HG03460 (cell line): ENCODE measurements at regions not wholly inside any gene's neighbourhood (a gene's known extent, or its start where the extent isn't known, plus 50 kb on each side); places are given as distances from the start of the nearest gene placed in this dataset.

ENCODE experiments used
- ATAC-seq: cut with Tn5 transposase; IDR thresholded peaks from one replicate; pipeline ENCODE4 v1.9.1; 2021; ENCODE audit not compliant: unreplicated experiment

DNA sequence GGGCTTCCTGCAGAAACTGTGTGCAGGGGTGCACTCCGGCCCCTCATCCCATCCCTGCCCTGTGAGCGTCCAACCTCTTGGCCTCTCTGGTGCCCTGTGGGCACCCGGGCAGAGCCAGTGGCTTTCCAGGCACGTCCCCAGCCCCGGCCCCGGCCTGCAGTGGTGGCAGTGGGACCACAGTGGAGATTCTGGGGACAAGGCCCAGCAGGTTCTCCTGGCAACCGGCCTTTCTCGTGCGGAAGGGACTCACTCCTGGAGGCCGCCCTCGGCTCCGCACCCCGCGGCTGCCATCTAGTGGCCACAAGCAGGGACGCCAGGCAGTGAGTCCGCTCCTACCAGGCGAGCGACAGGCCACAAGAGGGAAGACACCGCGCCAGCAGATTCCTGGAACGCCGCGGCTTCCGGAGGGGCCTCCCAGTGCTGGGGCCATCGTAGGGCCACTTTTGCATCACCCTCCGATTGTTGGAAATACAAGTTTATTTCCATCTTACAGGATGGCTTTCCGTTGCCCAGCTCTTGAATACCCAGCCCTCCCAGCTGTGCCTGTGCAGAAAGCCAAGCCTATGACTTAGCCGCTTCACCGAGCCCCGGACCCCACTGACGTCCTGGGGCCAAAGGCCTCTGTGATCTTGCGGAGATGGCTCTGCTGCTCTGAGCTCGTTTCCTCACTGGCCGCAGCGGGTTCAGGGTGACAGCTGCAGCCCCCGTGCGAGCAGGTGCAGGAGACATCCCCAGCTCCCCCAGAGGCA, 357.3 kb downstream of the CTTN start:
- peak; percentile 68 for ATAC-seq

GRCh38 chr11:70756341-70756740, 358.0 kb downstream of the CTTN start:
- no peak for ATAC-seq

- no peak for ATAC-seq
These were observed 358.4 kb downstream of the CTTN start for GRCh38 chr11:70756756-70757155.

- ATAC-seq, result no peak
These were observed 358.9 kb downstream of the CTTN start for GRCh38 chr11:70757241-70757640.

DNA sequence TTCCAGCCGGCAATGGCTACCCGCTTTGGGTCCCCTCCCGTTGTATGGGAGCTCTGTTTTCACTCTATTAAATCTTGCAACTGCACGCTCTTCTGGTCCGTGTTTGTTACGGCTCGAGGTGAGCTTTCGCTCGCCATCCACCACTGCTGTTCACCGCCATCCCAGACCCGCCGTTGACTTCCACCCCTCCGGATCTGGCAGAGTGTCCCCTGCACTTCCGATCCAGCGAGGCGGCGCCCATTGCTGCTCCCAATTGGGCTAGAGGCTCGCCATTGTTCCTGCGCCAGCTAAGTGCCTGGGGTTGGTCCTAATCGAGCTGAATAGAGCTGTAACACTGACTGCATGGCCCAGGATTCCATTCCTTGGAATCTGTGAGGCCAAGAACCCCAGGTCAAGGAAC, 359.9 kb downstream of the CTTN start:
- ATAC-seq, result no peak

GRCh38 chr11:70759846-70760245, 361.5 kb downstream of the CTTN start:
- ATAC-seq, result no peak

- no peak for ATAC-seq
These were observed 362.2 kb downstream of the CTTN start for GRCh38 chr11:70760416-70761020.

- no peak for ATAC-seq
These were observed 363.0 kb downstream of the CTTN start for GRCh38 chr11:70761094-70761907.

DNA sequence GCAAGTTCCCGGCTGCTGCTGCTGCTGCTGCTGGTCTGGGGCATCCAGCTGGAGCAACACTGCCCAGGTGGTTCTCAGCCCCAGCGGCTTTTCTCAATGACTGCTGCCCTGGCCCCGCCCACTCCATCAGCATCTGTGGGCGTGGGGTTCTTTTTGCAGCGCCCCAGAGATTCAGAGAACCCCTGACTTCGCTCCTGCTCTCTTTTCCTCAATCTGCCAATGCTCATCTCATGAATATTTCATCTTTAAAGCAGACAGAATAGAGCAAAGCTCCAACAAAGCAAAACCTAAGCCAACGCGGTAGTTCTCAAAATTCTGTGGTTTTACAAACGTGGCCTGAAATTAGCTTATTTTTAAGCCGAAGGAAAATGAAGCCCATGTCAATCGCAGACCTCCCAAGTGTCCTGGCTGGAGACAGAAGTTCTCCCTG, 363.6 kb downstream of the CTTN start:
- no peak for ATAC-seq

DNA sequence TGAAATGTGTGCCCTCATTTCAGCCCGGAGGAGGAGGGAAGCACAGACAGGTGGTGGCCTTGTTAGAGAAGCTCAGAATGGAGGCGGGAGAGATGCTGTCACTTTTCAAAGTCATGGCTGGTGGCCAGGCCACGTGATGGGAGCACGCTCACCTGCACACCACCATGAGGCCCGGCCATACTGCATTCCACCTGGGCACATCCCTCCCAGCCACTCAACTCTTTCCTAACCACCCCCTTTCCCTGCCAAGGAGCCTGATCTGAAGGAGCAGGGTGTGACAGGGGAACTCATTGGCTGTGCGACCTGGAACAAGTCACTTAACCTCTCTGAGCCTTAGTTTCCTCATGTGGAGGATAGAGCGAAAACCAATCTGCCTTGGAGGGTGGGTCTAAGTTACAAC, 364.5 kb downstream of the CTTN start:
- ATAC-seq, result no peak

DNA sequence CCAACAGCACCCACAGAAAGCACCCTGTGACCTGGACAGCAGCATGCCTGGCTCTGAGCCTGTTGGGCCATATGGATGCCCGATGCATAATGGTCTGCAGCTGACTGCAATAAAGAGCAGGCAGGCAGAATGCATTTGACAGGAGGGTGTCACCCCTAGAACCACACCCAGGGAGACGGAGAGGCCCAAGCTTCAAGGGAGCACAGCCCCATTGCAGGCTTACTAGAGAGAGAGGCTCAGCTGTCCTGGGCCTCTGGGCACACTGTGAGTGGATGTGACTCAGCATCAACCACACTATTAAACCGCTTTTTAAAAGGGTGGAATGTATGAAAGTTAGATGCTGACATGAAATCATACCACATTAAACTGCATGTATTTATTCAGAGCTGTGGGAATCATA, 365.3 kb downstream of the CTTN start:
- no peak for ATAC-seq

GRCh38 chr11:70764356-70764905, 366.1 kb downstream of the CTTN start:
- ATAC-seq, result no peak

GRCh38 chr11:70766901-70767300, 368.6 kb downstream of the CTTN start:
- ATAC-seq, result no peak

GRCh38 chr11:70768346-70769095, 370.2 kb downstream of the CTTN start:
- no peak for ATAC-seq

- no peak for ATAC-seq
These were observed 370.8 kb downstream of the CTTN start for GRCh38 chr11:70769106-70769505.

DNA sequence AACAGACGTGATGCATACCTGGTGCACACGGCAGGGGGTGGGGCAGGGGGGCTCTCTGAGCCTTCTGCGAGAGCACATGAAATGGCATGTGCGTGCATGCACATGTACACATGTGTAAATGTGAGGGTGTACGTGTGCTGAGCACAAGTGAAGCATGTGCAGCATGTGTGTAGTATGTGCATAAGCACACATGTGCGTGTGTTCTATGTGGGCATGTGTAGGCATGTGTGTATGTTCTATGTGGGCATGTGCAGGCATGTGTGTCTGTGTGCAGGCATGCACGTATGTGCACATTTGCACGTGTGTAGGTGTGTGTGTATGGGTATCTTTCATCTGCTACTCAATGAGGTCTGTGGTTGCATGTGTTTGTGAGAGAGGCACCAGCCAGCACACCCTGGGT, 371.2 kb downstream of the CTTN start:
- no peak for ATAC-seq

DNA sequence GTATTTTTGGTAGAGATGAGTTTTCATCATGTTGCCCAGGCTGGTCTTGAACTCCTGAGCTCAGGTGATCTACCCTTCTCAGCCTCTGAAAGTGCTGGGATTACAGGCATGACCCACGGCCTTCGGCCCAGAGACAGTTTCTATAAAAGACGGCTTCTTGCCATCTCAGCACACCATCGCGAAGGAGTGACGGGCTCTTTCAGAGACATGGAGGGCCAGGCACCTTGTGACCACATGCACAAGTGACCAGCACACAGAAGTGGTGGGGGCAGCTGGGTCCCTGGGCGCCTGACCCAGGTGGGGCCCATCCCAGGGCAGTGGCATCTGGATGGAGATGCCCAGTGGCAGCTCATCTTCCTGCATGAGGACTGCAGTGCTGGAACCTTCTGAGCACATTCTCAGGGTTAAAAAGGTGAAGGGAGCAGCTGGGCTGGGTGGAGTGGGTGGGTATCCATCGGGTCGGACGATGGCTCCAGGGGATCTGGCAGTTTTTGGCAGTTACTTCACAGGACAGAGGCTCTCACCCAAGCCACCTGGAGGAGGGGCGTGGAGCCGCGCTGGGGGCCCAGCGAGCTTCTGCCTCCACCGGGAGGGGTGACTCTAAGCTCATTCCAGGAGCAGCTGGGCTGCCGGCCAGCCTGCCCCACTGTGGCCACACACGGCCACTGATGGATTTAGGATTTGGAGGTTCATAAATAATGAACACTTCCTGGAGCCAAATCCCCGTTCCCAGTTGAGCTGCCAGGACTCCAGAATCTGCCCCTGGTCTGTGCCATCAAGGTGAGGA, 373.0 kb downstream of the CTTN start:
- no peak for ATAC-seq

GRCh38 chr11:70772950-70773349, 374.6 kb downstream of the CTTN start:
- no peak for ATAC-seq

- ATAC-seq, result no peak
These were observed 377.2 kb downstream of the CTTN start for GRCh38 chr11:70775386-70776075.
